Esophagus muscularis mucosa (tissue), 4 donors: ENCODE measurements at regions not wholly inside any gene's neighbourhood (a gene's known extent, or its start where the extent isn't known, plus 50 kb on each side); places are given as distances from the start of the nearest gene placed in this dataset.

Source experiments
- DNase-seq: peaks from one replicate; pipeline ENCODE4 v3.0.0-alpha.2; 2017; ENCODE audit errors: extremely low spot score
- H3K27ac ChIP-seq, 4 donors: fragments of 200-600 bp; sonication (generic); replicated peaks in 1 of 4; 1 replicate in 3 of 4; 2 replicates in 1 of 4; pipeline ENCODE4 v1.5.1; 2016 to 2019; ENCODE audit warnings: mild to moderate bottlenecking in 1 of 4
- H3K27me3 ChIP-seq, 4 donors: fragments of 200-600 bp; sonication (generic); one replicate each; pipeline versions ENCODE4 v1.5.1 to v1.6.0; 2016 to 2019
- H3K36me3 ChIP-seq, 4 donors: fragments of 200-600 bp; sonication (generic); one replicate each; pipeline ENCODE4 v1.5.1; 2016 to 2019
- H3K4me1 ChIP-seq, 4 donors: fragments of 200-600 bp; sonication (generic); one replicate each; pipeline ENCODE4 v1.5.1; 2016 to 2019
- H3K4me3 ChIP-seq, 4 donors: fragments of 200-600 bp; sonication (generic); 1 replicate in 2 of 4; 2 replicates in 2 of 4; pipeline ENCODE4 v1.5.1; 2016 to 2019; ENCODE audit warnings: mild to moderate bottlenecking in 4 of 4, moderate library complexity in 1 of 4
- H3K9me3 ChIP-seq, 4 donors: fragments of 200-600 bp; sonication (generic); 1 replicate in 3 of 4; 2 replicates in 1 of 4; pipeline ENCODE4 v1.5.1; 2016 to 2019
- EP300 ChIP-seq: sonication (generic); formaldehyde crosslinking; IDR thresholded peaks from one replicate; pipeline ENCODE4 v1.6.1; 2017; ENCODE audit warnings: antibody characterized with exemption
- POLR2A ChIP-seq: fragments of 450-650 bp; IDR thresholded peaks from one replicate; pipeline ENCODE4 v1.6.1; 2017; ENCODE audit warnings: antibody characterized with exemption, moderate library complexity, mild to moderate bottlenecking, low read depth
- POLR2AphosphoS5 ChIP-seq, 2 donors: sonication (generic); formaldehyde crosslinking; IDR thresholded peaks; one replicate each; pipeline ENCODE4 v1.6.1; 2017; ENCODE audit warnings: antibody characterized with exemption in 2 of 2
- WGBS: methylation state at CpG from one replicate; pipeline ENCODE4 v1.1.5; 2018; 5-methylcytosine and 5-hydroxymethylcytosine counted together
- intact Hi-C: fragments of 100-400 bp; cut with DNase I; formaldehyde crosslinking; loops from one replicate; pipeline ENCODE4 v1.15.1; 2023
- TF ChIP-seq, protein P1 (sequence below), 3 experiments: fragments of 200-600 bp in 2 of 3; fragments of 450-650 bp in 1 of 3; sonication (generic) in 2 of 3; IDR thresholded peaks; one replicate each; pipeline ENCODE4 v1.5.1; 2017 to 2019; ENCODE audit warnings: antibody characterized with exemption in 3 of 3, mild to moderate bottlenecking in 2 of 3, moderate library complexity in 1 of 3

DNA sequence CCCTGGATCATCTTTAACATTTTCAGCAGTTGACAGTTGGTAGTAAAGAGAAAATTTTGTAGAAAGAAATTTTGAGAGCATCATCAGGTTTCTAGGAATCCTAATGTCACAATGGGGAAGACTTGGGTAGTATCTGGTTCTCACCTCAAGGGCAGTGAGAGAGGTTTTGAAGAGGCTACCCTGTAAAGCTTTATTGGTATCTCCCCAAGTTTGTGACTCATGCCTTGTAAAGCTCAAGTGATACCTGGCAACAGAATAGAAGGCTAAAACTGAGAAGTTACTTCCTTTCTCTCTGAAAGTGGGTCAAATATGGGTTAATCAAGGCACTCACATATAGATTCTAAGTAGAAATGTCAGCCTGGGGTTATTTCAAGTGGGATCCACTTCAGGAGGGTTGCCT is 196.4 kb downstream of the SUCNR1 start:
- H3K4me3 ChIP-seq, result no peak overlapping the region
- DNase-seq, result no peak

GRCh38 chr3:152071315-152071714 is 197.4 kb upstream of the MBNL1 start:
- Histone ChIP-seq H3K4me1 (peaks cover 4 to 22% (median 16%) of the 10 kb centered on the region in 4 donors), H3K36me3 (no peaks in the 10 kb centered on the region), H3K4me3 (no peak overlapping the region), H3K27ac (no peak overlapping the region), H3K27me3 (no peaks in the 10 kb centered on the region), H3K9me3 (no peaks in the 10 kb centered on the region)
- 96% methylated on average over 3 of the region's 3 CpGs for WGBS
- DNase-seq, result no peak
- no peak for TF ChIP-seq POLR2A
- TF ChIP-seq, protein P1, sequence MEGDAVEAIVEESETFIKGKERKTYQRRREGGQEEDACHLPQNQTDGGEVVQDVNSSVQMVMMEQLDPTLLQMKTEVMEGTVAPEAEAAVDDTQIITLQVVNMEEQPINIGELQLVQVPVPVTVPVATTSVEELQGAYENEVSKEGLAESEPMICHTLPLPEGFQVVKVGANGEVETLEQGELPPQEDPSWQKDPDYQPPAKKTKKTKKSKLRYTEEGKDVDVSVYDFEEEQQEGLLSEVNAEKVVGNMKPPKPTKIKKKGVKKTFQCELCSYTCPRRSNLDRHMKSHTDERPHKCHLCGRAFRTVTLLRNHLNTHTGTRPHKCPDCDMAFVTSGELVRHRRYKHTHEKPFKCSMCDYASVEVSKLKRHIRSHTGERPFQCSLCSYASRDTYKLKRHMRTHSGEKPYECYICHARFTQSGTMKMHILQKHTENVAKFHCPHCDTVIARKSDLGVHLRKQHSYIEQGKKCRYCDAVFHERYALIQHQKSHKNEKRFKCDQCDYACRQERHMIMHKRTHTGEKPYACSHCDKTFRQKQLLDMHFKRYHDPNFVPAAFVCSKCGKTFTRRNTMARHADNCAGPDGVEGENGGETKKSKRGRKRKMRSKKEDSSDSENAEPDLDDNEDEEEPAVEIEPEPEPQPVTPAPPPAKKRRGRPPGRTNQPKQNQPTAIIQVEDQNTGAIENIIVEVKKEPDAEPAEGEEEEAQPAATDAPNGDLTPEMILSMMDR (IDR thresholded peaks at IDR 0.05), result no peak
- no peak for TF ChIP-seq POLR2AphosphoS5 (IDR thresholded peaks at IDR 0.05)
- no peak for TF ChIP-seq EP300
- intact Hi-C loops, result loop anchor here (5.0 kb wide), 2 partner anchors 376 to 451 kb away; no protein-coding TSS in a partner anchor

More for the DNA sequence above, 196.4 kb downstream of the SUCNR1 start:
- TF ChIP-seq POLR2AphosphoS5 (IDR thresholded peaks at IDR 0.05) (no peak), EP300 (no peak), POLR2A (no peak)
- TF ChIP-seq, protein P1 (IDR thresholded peaks at IDR 0.05), result no peak
- H3K4me1 ChIP-seq, result peaks cover 0 to 12% (median 8%) of the 10 kb centered on the region in 4 donors
- no peaks in the 10 kb centered on the region for H3K27me3 ChIP-seq
- no peaks in the 10 kb centered on the region for H3K9me3 ChIP-seq
- H3K36me3 ChIP-seq, result no peaks in the 10 kb centered on the region
- no peak overlapping the region for H3K27ac ChIP-seq
- intact Hi-C loops, result loop anchor here (5.0 kb wide), 2 partner anchors 377 to 452 kb away; no protein-coding TSS in a partner anchor

- 63% methylated on average over 1 of the region's 1 CpG for WGBS
- no peak for TF ChIP-seq POLR2AphosphoS5 (IDR thresholded peaks at IDR 0.05)
- TF ChIP-seq, protein P1 (IDR thresholded peaks at IDR 0.05), result peak; percentile 26 to 48 (median 32)
- no peak for TF ChIP-seq POLR2A
- H3K27me3 ChIP-seq, result no peaks in the 10 kb centered on the region
- no peaks in the 10 kb centered on the region for H3K9me3 ChIP-seq
- H3K36me3 ChIP-seq, result no peaks in the 10 kb centered on the region
- H3K4me3 ChIP-seq, result no peak overlapping the region
- peaks cover 4 to 22% (median 17%) of the 10 kb centered on the region in 4 donors for H3K4me1 ChIP-seq
- no peak for DNase-seq
- intact Hi-C loops, result loop anchor here (5.0 kb wide), 2 partner anchors 375 to 450 kb away; no protein-coding TSS in a partner anchor
- H3K27ac ChIP-seq, result no peak overlapping the region
These were observed 196.8 kb upstream of the MBNL1 start for GRCh38 chr3:152071924-152072323.

DNA sequence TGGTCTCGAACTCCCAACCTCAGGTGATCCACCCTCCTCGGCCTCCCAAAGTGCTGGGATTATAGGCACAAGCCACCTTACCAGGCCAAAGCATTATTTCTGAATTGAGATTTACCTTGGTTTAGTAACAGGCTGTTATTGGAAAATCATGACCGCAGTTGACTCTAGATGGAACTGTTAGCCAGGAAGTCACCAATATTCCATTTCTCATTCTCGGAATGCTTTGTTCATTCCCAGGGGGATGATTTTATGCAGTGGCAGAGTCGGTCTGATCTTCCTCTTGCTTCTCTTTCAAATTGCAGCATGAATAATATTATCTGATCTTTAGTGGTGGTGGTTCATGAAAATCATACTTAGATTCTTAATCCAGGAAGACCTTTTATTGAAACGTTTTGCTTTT is 195.5 kb upstream of the MBNL1 start:
- WGBS, result 56% methylated on average over 6 of the region's 6 CpGs
- Histone ChIP-seq H3K4me1 (peaks cover 4 to 22% (median 17%) of the 10 kb centered on the region in 4 donors), H3K9me3 (no peaks in the 10 kb centered on the region), H3K27ac (peak overlapping the region in 1 of 4 donors; percentile 6), H3K36me3 (no peaks in the 10 kb centered on the region), H3K4me3 (no peak overlapping the region), H3K27me3 (no peaks in the 10 kb centered on the region)
- intact Hi-C loops, result loop anchor here (5.0 kb wide), 2 partner anchors 374 to 449 kb away; no protein-coding TSS in a partner anchor
- TF ChIP-seq EP300 (no peak), POLR2A (no peak), POLR2AphosphoS5 (IDR thresholded peaks at IDR 0.05) (peak in 1 of 2 donors; percentile 22)
- TF ChIP-seq, protein P1 (IDR thresholded peaks at IDR 0.05), result peak; percentile 20 to 46 (median 24)
- no peak for DNase-seq

DNA sequence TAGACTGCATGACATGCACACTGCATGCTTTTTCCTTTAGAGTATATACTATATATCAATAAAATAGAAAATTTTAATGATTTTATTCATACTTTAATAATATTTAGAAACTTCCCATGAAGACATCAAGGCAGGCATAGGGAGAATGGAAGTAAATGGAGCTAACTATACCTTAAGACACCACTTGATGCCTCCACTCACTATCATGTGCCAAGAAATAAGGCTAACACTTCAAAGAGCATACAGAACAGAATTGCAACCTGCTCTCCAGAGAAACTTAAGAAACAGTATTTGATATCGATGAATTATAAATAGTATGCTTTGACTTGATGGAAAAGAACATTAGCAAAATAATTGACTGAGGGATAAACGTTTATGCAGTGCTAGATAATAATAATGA is 192.6 kb upstream of the MBNL1 start:
- TF ChIP-seq, protein P1 (IDR thresholded peaks at IDR 0.05), result no peak
- Histone ChIP-seq H3K4me3 (no peak overlapping the region), H3K27me3 (no peaks in the 10 kb centered on the region), H3K9me3 (no peaks in the 10 kb centered on the region), H3K4me1 (peaks cover 4 to 22% (median 17%) of the 10 kb centered on the region in 4 donors), H3K36me3 (no peaks in the 10 kb centered on the region), H3K27ac (no peak overlapping the region)
- intact Hi-C loops, result no loop called here
- no peak for DNase-seq
- WGBS, result 56% methylated on average over 2 of the region's 2 CpGs
